Astrocyte of the spinal cord (primary cell): ENCODE measurements at regions not wholly inside any gene's neighbourhood (a gene's known extent, or its start where the extent isn't known, plus 50 kb on each side); places are given as distances from the start of the nearest gene placed in this dataset.
A peak's percentile ranks its signal among the peaks of the same experiment; 100 is the strongest.

Experiments
- DNase-seq: peaks from one replicate; pipeline ENCODE4 v3.0.0; 2011; ENCODE audit warnings: low read depth, low spot score
- H3K4me3 ChIP-seq: 2 replicates; pipeline ENCODE4 v1.5.1; 2011; ENCODE audit warnings: low read depth, mild to moderate bottlenecking, low read length, moderate library complexity
- CTCF ChIP-seq: IDR thresholded peaks from 2 replicates; pipeline ENCODE4 v1.5.1; 2012; ENCODE audit warnings: low read depth, mild to moderate bottlenecking, low read length, inconsistent platforms
- in situ Hi-C: cut with HindIII; loops from 2 replicates; pipeline ENCODE4 v1.10.0; 2017; ENCODE audit warnings: low sequenced_read_pairs

GRCh38 chr2:38466876-38467767, 90.0 kb upstream of the ATL2 start:
- no peak for DNase-seq
- in situ Hi-C loops, result no loop called here
- no peak overlapping the region for H3K4me3 ChIP-seq
- TF ChIP-seq CTCF, result no peak

GRCh38 chr2:38466409-38466808, 89.3 kb upstream of the ATL2 start:
- in situ Hi-C loops, result no loop called here
- DNase-seq, result no peak
- no peak for TF ChIP-seq CTCF
- no peak overlapping the region for H3K4me3 ChIP-seq

- peak; percentile 60 for TF ChIP-seq CTCF
- peak; percentile 33 for DNase-seq
Measured at GRCh38 chr2:38465789-38466127, 88.7 kb upstream of the ATL2 start.

GRCh38 chr2:38464971-38465788, 88.1 kb upstream of the ATL2 start:
- no peak for TF ChIP-seq CTCF
- in situ Hi-C loops, result no loop called here
- no peak for DNase-seq
- no peak overlapping the region for H3K4me3 ChIP-seq

More at GRCh38 chr2:38465789-38466127, 88.7 kb upstream of the ATL2 start:
- in situ Hi-C loops, result no loop called here
- H3K4me3 ChIP-seq, result no peak overlapping the region

GRCh38 chr2:38463752-38464151, 86.7 kb upstream of the ATL2 start:
- no peak for TF ChIP-seq CTCF
- in situ Hi-C loops, result no loop called here

GRCh38 chr2:38462121-38462661, 85.1 kb upstream of the ATL2 start:
- in situ Hi-C loops, result no loop called here
- H3K4me3 ChIP-seq, result no peak overlapping the region
- peak; percentile 96 for DNase-seq
- no peak for TF ChIP-seq CTCF

More at GRCh38 chr2:38463752-38464151, 86.7 kb upstream of the ATL2 start:
- no peak for DNase-seq
- no peak overlapping the region for H3K4me3 ChIP-seq
